ENCODE measurements at regions not wholly inside any gene's neighbourhood (a gene's known extent, or its start where the extent isn't known, plus 50 kb on each side); places are given as distances from the start of the nearest gene placed in this dataset.
"Not testable (repeated sequence)": the region's sequence is repeated elsewhere in the genome, so short reads cannot be mapped to it uniquely, and the experiment has no call there.

- in situ Hi-C loops (cut with HindIII; ENCODE audit: low pct_unique_long_range_greater_than_20kb, low sequenced_read_pairs) = no loop called here
- DNase-seq (ENCODE audit: low read depth, low spot score) = no peak
Observed at GRCh38 chr4:7141151-7141834, 51.0 kb upstream of the SORCS2 start.

DNA sequence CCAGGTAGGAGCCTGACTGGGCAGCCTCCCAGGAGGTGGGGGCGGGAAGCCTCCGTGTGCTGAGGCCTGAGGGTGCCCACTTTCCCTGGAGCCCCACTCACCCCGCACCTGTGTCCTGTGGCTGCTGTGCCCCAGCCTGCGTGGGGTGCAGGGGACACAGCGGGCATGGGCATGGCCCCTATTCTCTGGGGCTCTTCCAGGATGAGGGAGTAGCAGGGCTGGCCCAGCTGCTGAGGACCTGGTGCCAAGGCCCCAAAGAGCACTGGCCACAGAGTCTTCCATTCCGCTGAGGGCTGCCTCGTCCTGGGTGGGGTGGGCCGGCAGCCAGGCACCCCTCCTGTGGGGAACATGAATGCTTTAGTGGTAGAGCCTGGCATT is 51.7 kb upstream of the SORCS2 start:
- in situ Hi-C loops (cut with HindIII; ENCODE audit: low pct_unique_long_range_greater_than_20kb, low sequenced_read_pairs) = no loop called here
- no peak for DNase-seq (ENCODE audit: low read depth, low spot score)

- in situ Hi-C loops (cut with HindIII; ENCODE audit: low pct_unique_long_range_greater_than_20kb, low sequenced_read_pairs) = no loop called here
- DNase-seq (ENCODE audit: low read depth, low spot score) = no peak
Observed at GRCh38 chr4:7140062-7140691, 52.2 kb upstream of the SORCS2 start.

DNA sequence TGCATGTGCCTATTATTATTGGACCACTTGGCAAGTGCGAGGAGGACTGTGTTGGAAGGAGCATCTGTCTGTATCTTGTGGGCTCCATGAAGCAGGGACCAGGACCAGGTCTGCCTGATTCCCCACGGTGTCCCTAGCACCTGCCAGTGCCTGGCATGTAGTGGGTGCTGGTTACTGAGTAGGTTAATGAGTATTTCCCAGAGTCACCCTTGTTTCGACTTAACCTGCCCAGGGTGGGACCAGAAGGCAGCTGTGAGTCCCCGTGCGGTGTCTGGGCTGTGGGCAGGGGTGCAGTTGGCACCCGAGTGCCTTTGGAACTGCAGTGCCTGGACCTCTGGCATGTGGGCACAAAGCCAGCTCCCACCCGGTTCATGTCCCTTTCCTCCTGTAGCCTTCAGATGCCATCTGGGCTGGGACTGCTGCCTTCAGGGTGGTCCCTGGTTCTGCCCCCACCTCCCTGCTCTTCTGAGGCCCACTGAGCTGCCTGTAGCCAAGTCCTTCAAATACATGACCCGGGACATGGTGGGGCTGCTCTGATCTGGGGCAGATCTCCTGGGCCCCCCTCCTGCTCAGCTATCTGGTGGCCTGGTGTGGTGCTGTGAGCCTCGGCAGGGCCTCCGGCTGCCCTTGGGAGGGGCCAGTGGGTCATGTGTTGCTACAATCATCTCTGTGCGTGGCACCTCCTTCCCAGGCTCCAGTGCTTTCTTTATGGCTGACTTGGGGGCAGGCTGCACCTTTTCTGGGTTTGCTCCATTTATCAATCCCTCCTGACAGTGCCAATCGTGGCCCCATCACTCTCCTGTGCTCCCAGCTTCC is 53.0 kb upstream of the SORCS2 start:
- in situ Hi-C loops (cut with HindIII; ENCODE audit: low pct_unique_long_range_greater_than_20kb, low sequenced_read_pairs) = no loop called here

GRCh38 chr4:7138223-7139166 is 53.8 kb upstream of the SORCS2 start:
- in situ Hi-C loops (cut with HindIII; ENCODE audit: low pct_unique_long_range_greater_than_20kb, low sequenced_read_pairs) = no loop called here
- DNase-seq (ENCODE audit: low read depth, low spot score) = no peak

More for the DNA sequence above, 53.0 kb upstream of the SORCS2 start:
- DNase-seq (ENCODE audit: low read depth, low spot score) = no peak

- no peak for DNase-seq (ENCODE audit: low read depth, low spot score)
- in situ Hi-C loops (cut with HindIII; ENCODE audit: low pct_unique_long_range_greater_than_20kb, low sequenced_read_pairs) = no loop called here
Observed at GRCh38 chr4:7137326-7138200, 54.8 kb upstream of the SORCS2 start.

DNA sequence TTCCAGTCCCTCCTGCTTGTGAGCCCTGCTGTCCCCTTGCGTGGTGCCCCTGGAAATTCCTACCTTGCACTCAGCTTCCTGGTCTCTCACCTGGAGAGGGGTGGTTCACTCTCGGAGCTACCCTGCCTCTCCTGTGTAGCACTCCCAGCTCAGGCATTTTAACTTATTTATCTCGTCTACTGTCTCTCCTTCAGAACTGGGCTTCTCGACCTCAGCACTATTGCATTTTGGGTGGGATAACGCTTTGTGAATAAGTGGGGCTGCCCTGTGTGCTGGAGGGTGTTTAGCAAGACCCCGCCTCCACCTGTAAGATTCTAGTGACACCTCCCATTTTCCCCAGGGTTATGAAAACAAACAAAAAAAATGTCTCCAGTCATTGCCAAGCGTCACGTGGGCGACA is 56.0 kb upstream of the SORCS2 start:
- DNase-seq (ENCODE audit: low read depth, low spot score) = no peak
- in situ Hi-C loops (cut with HindIII; ENCODE audit: low pct_unique_long_range_greater_than_20kb, low sequenced_read_pairs) = no loop called here

DNA sequence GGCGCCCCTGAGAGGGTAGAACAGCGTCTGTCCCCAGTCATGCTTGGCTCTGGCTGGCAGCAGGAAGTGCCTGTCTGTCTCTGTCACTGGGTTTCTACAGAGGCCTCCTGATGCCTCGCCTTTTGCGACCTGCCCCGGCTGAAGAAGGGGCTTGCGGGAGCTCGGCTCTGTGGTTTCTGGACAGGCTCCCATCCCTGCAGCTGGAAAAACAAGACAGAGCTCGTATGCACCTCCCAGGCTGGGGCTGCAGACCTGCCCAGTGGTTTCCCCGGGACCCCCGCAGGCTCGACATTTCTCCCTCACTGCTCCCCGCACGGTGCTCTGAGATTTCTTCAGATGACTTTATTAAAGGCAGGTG is 57.0 kb upstream of the SORCS2 start:
- no peak for DNase-seq (ENCODE audit: low read depth, low spot score)
- in situ Hi-C loops (cut with HindIII; ENCODE audit: low pct_unique_long_range_greater_than_20kb, low sequenced_read_pairs) = no loop called here

DNA sequence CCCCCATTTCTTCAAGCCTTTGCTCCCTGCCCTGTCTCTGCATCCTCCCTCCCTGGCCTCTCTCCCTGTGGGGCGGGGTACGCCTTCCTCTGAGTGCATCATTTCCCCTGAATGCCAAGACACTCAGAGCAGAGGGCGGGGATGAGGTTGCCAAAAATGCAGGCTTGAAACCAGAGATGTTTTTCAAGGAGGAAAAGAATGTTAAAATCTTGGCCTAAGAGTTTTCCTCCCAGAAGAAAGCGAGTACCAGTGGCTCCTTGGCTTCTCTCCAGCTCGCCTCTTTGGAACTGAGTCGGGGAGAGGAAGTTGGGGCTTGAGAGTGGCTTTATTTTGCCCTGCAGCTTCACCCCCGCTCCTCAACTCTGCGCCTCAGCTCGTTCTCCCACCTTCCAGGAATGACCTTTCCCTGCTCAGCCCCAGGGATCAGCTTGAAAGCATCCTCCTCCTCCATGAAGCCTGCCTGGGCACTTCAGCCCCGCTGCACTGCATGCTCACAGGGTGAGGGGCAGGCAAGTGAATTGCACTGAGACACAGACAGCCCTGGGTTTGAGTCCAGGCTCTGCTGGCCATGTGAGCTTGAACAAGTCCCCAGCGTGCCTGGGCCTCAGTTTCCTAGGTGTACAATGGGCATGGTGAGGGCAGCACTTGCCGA is 57.5 kb upstream of the SORCS2 start:
- in situ Hi-C loops (cut with HindIII; ENCODE audit: low pct_unique_long_range_greater_than_20kb, low sequenced_read_pairs) = no loop called here
- DNase-seq (ENCODE audit: low read depth, low spot score) = no peak

- in situ Hi-C loops (cut with HindIII; ENCODE audit: low pct_unique_long_range_greater_than_20kb, low sequenced_read_pairs); DNase-seq (ENCODE audit: low read depth, low spot score): not testable (repeated sequence)
Observed at GRCh38 chr4:7133818-7134650, 58.3 kb upstream of the SORCS2 start.

DNA sequence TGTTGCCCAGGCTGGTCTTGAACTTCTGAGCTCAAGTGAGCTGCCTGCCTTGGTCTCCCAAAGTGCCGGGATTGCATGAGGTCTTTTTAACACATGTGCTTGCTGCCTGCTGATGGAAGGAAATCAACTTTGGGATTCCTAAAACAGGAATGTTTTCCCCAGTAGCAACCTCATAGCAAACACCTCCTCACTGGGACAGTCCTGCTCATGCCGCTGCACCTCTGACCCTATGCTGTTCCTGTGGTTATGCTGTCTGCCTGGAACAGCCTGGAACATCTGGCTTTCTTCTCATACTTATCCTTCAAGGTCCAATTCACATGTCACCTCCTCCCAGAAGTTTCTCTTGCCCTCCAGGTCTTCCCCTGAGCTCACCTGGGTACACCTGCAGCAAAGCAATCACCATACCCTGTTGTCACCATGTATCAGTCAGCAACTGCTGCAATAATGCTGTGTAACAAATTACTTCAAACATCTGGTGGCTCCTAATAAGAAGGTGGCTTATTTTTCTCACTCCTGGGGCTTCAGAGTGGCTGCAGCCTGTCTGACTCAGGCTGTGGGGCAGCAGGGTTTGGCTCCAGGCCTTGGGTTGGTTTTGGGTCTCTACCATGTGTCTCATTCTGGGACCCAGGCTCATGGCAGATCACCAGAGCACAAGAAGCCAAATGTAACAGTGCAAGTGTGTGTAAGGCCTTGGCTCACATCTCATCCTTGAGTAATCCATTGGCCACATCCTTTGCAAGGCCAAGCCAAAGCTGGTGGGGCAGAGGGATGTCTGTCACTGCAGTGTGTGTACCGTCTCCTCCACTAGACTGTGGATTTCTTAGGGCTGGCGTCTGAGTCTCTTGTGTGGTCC is 59.4 kb upstream of the SORCS2 start:
- in situ Hi-C loops (cut with HindIII; ENCODE audit: low pct_unique_long_range_greater_than_20kb, low sequenced_read_pairs) = no loop called here

DNA sequence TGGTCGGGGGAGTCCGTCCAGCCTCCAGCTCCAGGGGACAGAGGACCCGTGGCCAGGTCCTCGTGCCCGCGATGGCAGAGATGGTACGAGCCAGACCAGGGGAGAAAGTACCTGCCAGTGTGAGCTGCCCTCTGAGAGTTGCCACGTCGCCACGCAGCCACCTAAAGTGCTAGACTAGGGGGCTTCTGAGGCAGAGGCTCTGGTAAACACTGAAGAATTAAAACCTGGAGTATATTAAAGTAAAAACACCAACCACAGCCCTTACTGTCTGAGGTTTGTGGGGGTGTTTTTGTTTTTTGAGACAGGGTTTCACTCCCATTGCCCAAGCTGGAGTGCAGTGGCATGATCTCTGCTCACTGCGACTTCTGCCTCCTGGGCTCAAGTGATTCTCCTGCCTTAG is 60.1 kb upstream of the SORCS2 start:
- in situ Hi-C loops (cut with HindIII; ENCODE audit: low pct_unique_long_range_greater_than_20kb, low sequenced_read_pairs) = no loop called here
- no peak for DNase-seq (ENCODE audit: low read depth, low spot score)

More for the DNA sequence above, 59.4 kb upstream of the SORCS2 start:
- no peak for DNase-seq (ENCODE audit: low read depth, low spot score)

DNA sequence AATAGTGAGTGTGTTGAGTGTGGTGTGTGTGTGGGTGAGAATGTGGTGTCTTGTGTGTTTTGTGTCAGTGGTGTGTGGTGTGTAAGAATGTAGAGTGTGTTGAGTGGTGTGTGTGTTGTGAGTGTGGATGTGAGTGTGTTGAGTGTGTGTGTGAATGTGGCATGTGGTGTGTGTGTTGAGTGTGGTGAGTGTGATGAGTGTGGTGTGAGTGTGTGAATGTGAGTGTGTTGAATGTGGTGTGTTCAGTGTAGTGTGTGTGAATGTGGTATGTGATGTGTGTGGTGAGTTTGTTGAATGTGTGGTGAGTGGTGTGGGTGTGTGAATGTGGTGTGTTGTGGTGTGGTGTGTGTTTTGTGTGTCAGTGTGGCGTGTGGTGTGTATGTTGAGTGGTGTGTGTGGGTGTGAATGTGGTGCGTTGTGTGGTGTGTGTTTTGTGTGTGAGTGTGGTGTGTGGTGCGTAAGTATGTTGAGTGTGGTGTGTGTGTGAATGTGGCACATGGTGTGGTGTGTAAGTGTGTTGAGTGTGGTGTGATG is 60.8 kb upstream of the SORCS2 start:
- in situ Hi-C loops (cut with HindIII; ENCODE audit: low pct_unique_long_range_greater_than_20kb, low sequenced_read_pairs) = no loop called here
- no peak for DNase-seq (ENCODE audit: low read depth, low spot score)

- DNase-seq (ENCODE audit: low read depth, low spot score) = no peak
- in situ Hi-C loops (cut with HindIII; ENCODE audit: low pct_unique_long_range_greater_than_20kb, low sequenced_read_pairs) = no loop called here
Observed at GRCh38 chr4:7130621-7131211, 61.6 kb upstream of the SORCS2 start.

Measured in SK-MEL-5 (cell line).